GM23338 (cell line): ENCODE measurements at regions not wholly inside any gene's neighbourhood (a gene's known extent, or its start where the extent isn't known, plus 50 kb on each side); places are given as distances from the start of the nearest gene placed in this dataset.

Experiments
- ATAC-seq: fragments of 200-7000 bp; cut with Tn5 transposase; 3 replicates; pipeline ENCODE4 v1.9.1; 2020
- DNase-seq: peaks from one replicate; pipeline ENCODE4 v3.0.0-alpha.2; 2015; ENCODE audit warnings: low spot score
- H2AFZ ChIP-seq: fragments of 200-600 bp; sonication (generic); 2 replicates; pipeline ENCODE4 v1.8.0; 2016; ENCODE audit warnings: antibody characterized with exemption, mild to moderate bottlenecking, moderate library complexity
- H3F3A ChIP-seq: fragments of 200-600 bp; sonication (generic); replicated peaks from 2 replicates; pipeline ENCODE4 v1.8.0; 2017; ENCODE audit warnings: antibody characterized with exemption, mixed run types, low read depth
- H3K27ac ChIP-seq: fragments of 200-600 bp; sonication (generic); 2 replicates; pipeline ENCODE4 v1.6.1; 2016; ENCODE audit warnings: low read depth
- H3K27me3 ChIP-seq: fragments of 200-600 bp; sonication (generic); 2 replicates; pipeline ENCODE4 v1.8.0; 2016; ENCODE audit warnings: mild to moderate bottlenecking, mixed run types, moderate library complexity; ENCODE audit not compliant: insufficient read depth
- H3K36me3 ChIP-seq: fragments of 200-600 bp; sonication (generic); 2 replicates; pipeline ENCODE4 v1.8.0; 2016; ENCODE audit warnings: mild to moderate bottlenecking; ENCODE audit not compliant: insufficient read depth
- H3K4me1 ChIP-seq: fragments of 200-600 bp; sonication (generic); 2 replicates; pipeline ENCODE4 v1.8.0; 2016; ENCODE audit warnings: mild to moderate bottlenecking, moderate library complexity; ENCODE audit not compliant: insufficient read depth
- H3K4me2 ChIP-seq: fragments of 200-600 bp; sonication (generic); 2 replicates; pipeline ENCODE4 v1.7.1; 2017; ENCODE audit warnings: mixed run types
- H3K4me3 ChIP-seq: fragments of 200-600 bp; sonication (generic); 2 replicates; pipeline ENCODE4 v1.6.1; 2016; ENCODE audit warnings: mixed run types
- H3K79me2 ChIP-seq: fragments of 200-600 bp; sonication (generic); replicated peaks from 2 replicates; pipeline ENCODE4 v1.8.0; 2017; ENCODE audit warnings: mild to moderate bottlenecking; ENCODE audit not compliant: insufficient read depth
- H3K9me2 ChIP-seq: fragments of 200-600 bp; sonication (generic); 2 replicates; pipeline ENCODE4 v1.8.0; 2017; ENCODE audit not compliant: insufficient read depth
- H4K20me1 ChIP-seq: fragments of 200-600 bp; sonication (generic); replicated peaks from 2 replicates; pipeline ENCODE4 v1.8.0; 2017; ENCODE audit warnings: mild to moderate bottlenecking; ENCODE audit not compliant: insufficient read depth
- H3K27ac Mint-ChIP-seq: 2 replicates; pipeline ENCODE4 v1.8.0; 2020; ENCODE audit warnings: inconsistent platforms, mild to moderate bottlenecking, moderate library complexity, mixed read lengths
- H3K27me3 Mint-ChIP-seq: 3 replicates; pipeline ENCODE4 v1.8.0; 2022; ENCODE audit warnings: low read depth, mild to moderate bottlenecking, moderate library complexity, mixed read lengths, inconsistent platforms; ENCODE audit not compliant: insufficient read depth, poor library complexity
- H3K36me3 Mint-ChIP-seq: 3 replicates; pipeline ENCODE4 v1.8.0; 2021; ENCODE audit warnings: low read depth, mild to moderate bottlenecking, inconsistent platforms, moderate library complexity, mixed read lengths
- H3K4me1 Mint-ChIP-seq: 3 replicates; pipeline ENCODE4 v1.8.0; 2020; ENCODE audit warnings: mild to moderate bottlenecking, inconsistent platforms, mixed read lengths
- H3K4me3 Mint-ChIP-seq: 3 replicates; pipeline ENCODE4 v1.8.0; 2021; ENCODE audit warnings: moderate library complexity, mild to moderate bottlenecking, inconsistent platforms, mixed read lengths
- H3K9me3 Mint-ChIP-seq: 3 replicates; pipeline ENCODE4 v1.8.0; 2020; ENCODE audit warnings: moderate library complexity, mild to moderate bottlenecking, inconsistent platforms, mixed read lengths
- CREB1 ChIP-seq: fragments of 250-450 bp; sonication (Bioruptor Pico); IDR thresholded peaks from 2 replicates; pipeline ENCODE4 v1.5.0; 2020; ENCODE audit warnings: low read depth, mild to moderate bottlenecking, moderate library complexity
- CTCF ChIP-seq, 2 experiments: fragments of 200-600 bp in 1 of 2; sonication (generic) in 1 of 2; conservative IDR thresholded peaks; 2 replicates each; pipeline versions ENCODE4 v1.5.1 to v1.6.1; 2016 to 2017; ENCODE audit warnings: antibody characterized with exemption in 2 of 2, low read depth in 2 of 2, mild to moderate bottlenecking in 2 of 2, moderate library complexity in 1 of 2
- EZH2 ChIP-seq: fragments of 200-600 bp; sonication (generic); IDR thresholded peaks from one replicate; pipeline ENCODE4 v1.8.0; 2017; ENCODE audit warnings: antibody characterized with exemption, mild to moderate bottlenecking, low read depth; ENCODE audit not compliant: unreplicated experiment
- EZH2phosphoT487 ChIP-seq: fragments of 200-600 bp; sonication (generic); IDR thresholded peaks from one replicate; pipeline ENCODE4 v1.8.1; 2018; ENCODE audit warnings: antibody characterized with exemption; ENCODE audit not compliant: unreplicated experiment
- JUNB ChIP-seq: IDR thresholded peaks from one replicate; pipeline ENCODE4 v1.6.1; 2016; ENCODE audit warnings: antibody characterized with exemption; ENCODE audit not compliant: unreplicated experiment
- NANOG ChIP-seq: IDR thresholded peaks from 2 replicates; pipeline ENCODE4 v1.6.1; 2016; ENCODE audit warnings: antibody characterized with exemption, borderline replicate concordance
- POLR2AphosphoS5 ChIP-seq: IDR thresholded peaks from 2 replicates; pipeline ENCODE4 v1.6.1; 2016; ENCODE audit warnings: antibody characterized with exemption, low read depth
- REST ChIP-seq: IDR thresholded peaks from one replicate; pipeline ENCODE4 v1.6.1; 2018; ENCODE audit warnings: antibody characterized with exemption; ENCODE audit not compliant: unreplicated experiment
- STAT1 ChIP-seq: IDR thresholded peaks from one replicate; pipeline ENCODE4 v1.6.1; 2016; ENCODE audit warnings: antibody characterized with exemption; ENCODE audit not compliant: unreplicated experiment
- ZNF114 ChIP-seq: fragments of 250-450 bp; sonication (Bioruptor Pico); IDR thresholded peaks from 2 replicates; pipeline ENCODE4 v1.5.0; 2020; ENCODE audit warnings: mild to moderate bottlenecking, moderate library complexity
- ZNF331 ChIP-seq: fragments of 250-450 bp; sonication (Bioruptor Pico); IDR thresholded peaks from 2 replicates; pipeline ENCODE4 v1.5.0; 2020; ENCODE audit warnings: low read depth, mild to moderate bottlenecking, moderate library complexity
- TF ChIP-seq, protein P1 (sequence below): fragments of 250-450 bp; sonication (Bioruptor Pico); IDR thresholded peaks from 2 replicates; pipeline ENCODE4 v1.5.0; 2020; ENCODE audit warnings: mild to moderate bottlenecking, moderate library complexity
- TF ChIP-seq, protein P2 (sequence below): IDR thresholded peaks from 2 replicates; pipeline ENCODE4 v1.6.1; 2016; ENCODE audit warnings: antibody characterized with exemption

GRCh38 chr6:60679175-60679574 lies 1606.8 kb downstream of the KHDRBS2 start:
- H2AFZ ChIP-seq, result peak overlapping the region; percentile 10; the same call in 1 of the 2 replicates
- H3K79me2 ChIP-seq, result no peaks in the 10 kb centered on the region
- H3K9me2 ChIP-seq, result peaks cover 19% of the 10 kb centered on the region
- Mint-ChIP-seq H3K4me3 (no peak overlapping the region), H3K9me3 (peaks cover 19% of the 10 kb centered on the region), H3K27ac (no peak overlapping the region), H3K4me1 (no peaks in the 10 kb centered on the region), H3K27me3 (peaks cover 6% of the 10 kb centered on the region), H3K36me3 (peaks cover 28% of the 10 kb centered on the region)
- TF ChIP-seq JUNB (no peak), ZNF331 (no peak), EZH2phosphoT487 (no peak), CTCF (conservative IDR thresholded peaks at IDR 0.05; ENCODE audit: low read depth in 2 of 2) (no peak), STAT1 (no peak), REST (no peak), POLR2AphosphoS5 (no peak), CREB1 (CRISPR knock-in tag) (no peak), ZNF114 (CRISPR knock-in tag) (no peak), EZH2 (no peak), NANOG (no peak)
- TF ChIP-seq, protein P1, sequence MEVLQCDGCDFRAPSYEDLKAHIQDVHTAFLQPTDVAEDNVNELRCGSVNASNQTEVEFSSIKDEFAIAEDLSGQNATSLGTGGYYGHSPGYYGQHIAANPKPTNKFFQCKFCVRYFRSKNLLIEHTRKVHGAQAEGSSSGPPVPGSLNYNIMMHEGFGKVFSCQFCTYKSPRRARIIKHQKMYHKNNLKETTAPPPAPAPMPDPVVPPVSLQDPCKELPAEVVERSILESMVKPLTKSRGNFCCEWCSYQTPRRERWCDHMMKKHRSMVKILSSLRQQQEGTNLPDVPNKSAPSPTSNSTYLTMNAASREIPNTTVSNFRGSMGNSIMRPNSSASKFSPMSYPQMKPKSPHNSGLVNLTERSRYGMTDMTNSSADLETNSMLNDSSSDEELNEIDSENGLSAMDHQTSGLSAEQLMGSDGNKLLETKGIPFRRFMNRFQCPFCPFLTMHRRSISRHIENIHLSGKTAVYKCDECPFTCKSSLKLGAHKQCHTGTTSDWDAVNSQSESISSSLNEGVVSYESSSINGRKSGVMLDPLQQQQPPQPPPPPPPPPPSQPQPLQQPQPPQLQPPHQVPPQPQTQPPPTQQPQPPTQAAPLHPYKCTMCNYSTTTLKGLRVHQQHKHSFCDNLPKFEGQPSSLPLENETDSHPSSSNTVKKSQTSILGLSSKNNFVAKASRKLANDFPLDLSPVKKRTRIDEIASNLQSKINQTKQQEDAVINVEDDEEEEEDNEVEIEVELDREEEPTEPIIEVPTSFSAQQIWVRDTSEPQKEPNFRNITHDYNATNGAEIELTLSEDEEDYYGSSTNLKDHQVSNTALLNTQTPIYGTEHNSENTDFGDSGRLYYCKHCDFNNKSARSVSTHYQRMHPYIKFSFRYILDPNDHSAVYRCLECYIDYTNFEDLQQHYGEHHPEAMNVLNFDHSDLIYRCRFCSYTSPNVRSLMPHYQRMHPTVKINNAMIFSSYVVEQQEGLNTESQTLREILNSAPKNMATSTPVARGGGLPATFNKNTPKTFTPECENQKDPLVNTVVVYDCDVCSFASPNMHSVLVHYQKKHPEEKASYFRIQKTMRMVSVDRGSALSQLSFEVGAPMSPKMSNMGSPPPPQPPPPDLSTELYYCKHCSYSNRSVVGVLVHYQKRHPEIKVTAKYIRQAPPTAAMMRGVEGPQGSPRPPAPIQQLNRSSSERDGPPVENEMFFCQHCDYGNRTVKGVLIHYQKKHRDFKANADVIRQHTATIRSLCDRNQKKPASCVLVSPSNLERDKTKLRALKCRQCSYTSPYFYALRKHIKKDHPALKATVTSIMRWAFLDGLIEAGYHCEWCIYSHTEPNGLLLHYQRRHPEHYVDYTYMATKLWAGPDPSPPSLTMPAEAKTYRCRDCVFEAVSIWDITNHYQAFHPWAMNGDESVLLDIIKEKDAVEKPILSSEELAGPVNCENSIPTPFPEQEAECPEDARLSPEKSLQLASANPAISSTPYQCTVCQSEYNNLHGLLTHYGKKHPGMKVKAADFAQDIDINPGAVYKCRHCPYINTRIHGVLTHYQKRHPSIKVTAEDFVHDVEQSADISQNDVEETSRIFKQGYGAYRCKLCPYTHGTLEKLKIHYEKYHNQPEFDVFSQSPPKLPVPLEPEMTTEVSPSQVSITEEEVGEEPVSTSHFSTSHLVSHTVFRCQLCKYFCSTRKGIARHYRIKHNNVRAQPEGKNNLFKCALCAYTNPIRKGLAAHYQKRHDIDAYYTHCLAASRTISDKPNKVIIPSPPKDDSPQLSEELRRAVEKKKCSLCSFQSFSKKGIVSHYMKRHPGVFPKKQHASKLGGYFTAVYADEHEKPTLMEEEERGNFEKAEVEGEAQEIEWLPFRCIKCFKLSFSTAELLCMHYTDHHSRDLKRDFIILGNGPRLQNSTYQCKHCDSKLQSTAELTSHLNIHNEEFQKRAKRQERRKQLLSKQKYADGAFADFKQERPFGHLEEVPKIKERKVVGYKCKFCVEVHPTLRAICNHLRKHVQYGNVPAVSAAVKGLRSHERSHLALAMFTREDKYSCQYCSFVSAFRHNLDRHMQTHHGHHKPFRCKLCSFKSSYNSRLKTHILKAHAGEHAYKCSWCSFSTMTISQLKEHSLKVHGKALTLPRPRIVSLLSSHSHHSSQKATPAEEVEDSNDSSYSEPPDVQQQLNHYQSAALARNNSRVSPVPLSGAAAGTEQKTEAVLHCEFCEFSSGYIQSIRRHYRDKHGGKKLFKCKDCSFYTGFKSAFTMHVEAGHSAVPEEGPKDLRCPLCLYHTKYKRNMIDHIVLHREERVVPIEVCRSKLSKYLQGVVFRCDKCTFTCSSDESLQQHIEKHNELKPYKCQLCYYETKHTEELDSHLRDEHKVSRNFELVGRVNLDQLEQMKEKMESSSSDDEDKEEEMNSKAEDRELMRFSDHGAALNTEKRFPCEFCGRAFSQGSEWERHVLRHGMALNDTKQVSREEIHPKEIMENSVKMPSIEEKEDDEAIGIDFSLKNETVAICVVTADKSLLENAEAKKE (CRISPR knock-in tag), result no peak
- TF ChIP-seq, protein P2, sequence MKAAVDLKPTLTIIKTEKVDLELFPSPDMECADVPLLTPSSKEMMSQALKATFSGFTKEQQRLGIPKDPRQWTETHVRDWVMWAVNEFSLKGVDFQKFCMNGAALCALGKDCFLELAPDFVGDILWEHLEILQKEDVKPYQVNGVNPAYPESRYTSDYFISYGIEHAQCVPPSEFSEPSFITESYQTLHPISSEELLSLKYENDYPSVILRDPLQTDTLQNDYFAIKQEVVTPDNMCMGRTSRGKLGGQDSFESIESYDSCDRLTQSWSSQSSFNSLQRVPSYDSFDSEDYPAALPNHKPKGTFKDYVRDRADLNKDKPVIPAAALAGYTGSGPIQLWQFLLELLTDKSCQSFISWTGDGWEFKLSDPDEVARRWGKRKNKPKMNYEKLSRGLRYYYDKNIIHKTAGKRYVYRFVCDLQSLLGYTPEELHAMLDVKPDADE, result no peak
- H3K4me2 ChIP-seq, result no peak overlapping the region
- no peak overlapping the region for H3K4me3 ChIP-seq
- H3K4me1 ChIP-seq, result no peaks in the 10 kb centered on the region
- no peak for ATAC-seq
- no peaks in the 10 kb centered on the region for H3F3A ChIP-seq
- peaks cover 8% of the 10 kb centered on the region; the same call in 1 of the 2 replicates for H3K36me3 ChIP-seq
- no peak overlapping the region for H3K27ac ChIP-seq
- no peak for DNase-seq
- H4K20me1 ChIP-seq, result no peaks in the 10 kb centered on the region
- no peaks in the 10 kb centered on the region for H3K27me3 ChIP-seq
